Upper lobe of right lung (tissue), 1 donor: ENCODE measurements at regions not wholly inside any gene's neighbourhood (a gene's known extent, or its start where the extent isn't known, plus 50 kb on each side); places are given as distances from the start of the nearest gene placed in this dataset.

Source experiments
- ATAC-seq: fragments of 200-7000 bp; cut with Tn5 transposase; one replicate; pipeline ENCODE4 v1.9.1; 2020; ENCODE audit warnings: mild to moderate bottlenecking, moderate library complexity
- DNase-seq: peaks from one replicate; pipeline ENCODE4 v3.0.0-alpha.2; 2020
- H3K27ac ChIP-seq: fragments of 200-600 bp; one replicate; pipeline ENCODE4 v1.8.0; 2022
- H3K27me3 ChIP-seq: fragments of 200-600 bp; one replicate; pipeline ENCODE4 v1.8.0; 2022; ENCODE audit warnings: mild to moderate bottlenecking
- H3K36me3 ChIP-seq: fragments of 200-600 bp; one replicate; pipeline ENCODE4 v1.8.0; 2022
- H3K4me1 ChIP-seq: fragments of 200-600 bp; one replicate; pipeline ENCODE4 v1.8.0; 2022
- H3K4me3 ChIP-seq: fragments of 200-600 bp; one replicate; pipeline ENCODE4 v1.8.0; 2022; ENCODE audit warnings: mild to moderate bottlenecking
- H3K9me3 ChIP-seq: fragments of 200-600 bp; one replicate; pipeline ENCODE4 v1.8.0; 2022
- CTCF ChIP-seq: fragments of 200-600 bp; IDR thresholded peaks from one replicate; pipeline ENCODE4 v1.8.0; 2022; ENCODE audit warnings: antibody characterized with exemption
- intact Hi-C: fragments of 100-400 bp; cut with DNase I; formaldehyde crosslinking; loops from one replicate; pipeline ENCODE4 v1.11.0; 2022
- donor health status: DM: no; HTN: yes; CAD: no; lungs with severe emphysema.

GRCh38 chr9:84212246-84212645 is 128.3 kb downstream of the SLC28A3 start:
- DNase-seq = no peak
- H3K4me1 ChIP-seq = no peaks in the 10 kb centered on the region
- ATAC-seq = no peak
- no peak for TF ChIP-seq CTCF
- no peak overlapping the region for H3K27ac ChIP-seq
- intact Hi-C loops = no loop called here
- H3K36me3 ChIP-seq = no peaks in the 10 kb centered on the region
- no peak overlapping the region for H3K4me3 ChIP-seq
- H3K27me3 ChIP-seq = no peaks in the 10 kb centered on the region
- H3K9me3 ChIP-seq = no peaks in the 10 kb centered on the region

GRCh38 chr9:84212982-84213381 is 127.6 kb downstream of the SLC28A3 start:
- TF ChIP-seq CTCF = no peak
- no peaks in the 10 kb centered on the region for H3K9me3 ChIP-seq
- no peak for ATAC-seq
- intact Hi-C loops = no loop called here
- no peaks in the 10 kb centered on the region for H3K4me1 ChIP-seq
- H3K27me3 ChIP-seq = no peaks in the 10 kb centered on the region
- no peak overlapping the region for H3K27ac ChIP-seq
- H3K4me3 ChIP-seq = no peak overlapping the region
- H3K36me3 ChIP-seq = no peaks in the 10 kb centered on the region
- DNase-seq = no peak

- TF ChIP-seq CTCF = no peak
- DNase-seq = no peak
- Histone ChIP-seq H3K9me3 (no peaks in the 10 kb centered on the region), H3K27me3 (peaks cover 3% of the 10 kb centered on the region), H3K36me3 (no peaks in the 10 kb centered on the region), H3K4me3 (no peak overlapping the region), H3K27ac (no peak overlapping the region), H3K4me1 (no peaks in the 10 kb centered on the region)
- intact Hi-C loops = no loop called here
- no peak for ATAC-seq
These were observed 124.4 kb downstream of the SLC28A3 start for GRCh38 chr9:84216151-84216550.

- intact Hi-C loops = no loop called here
- no peak for DNase-seq
- Histone ChIP-seq H3K4me1 (no peaks in the 10 kb centered on the region), H3K9me3 (no peaks in the 10 kb centered on the region), H3K36me3 (no peaks in the 10 kb centered on the region), H3K27me3 (peaks cover 3% of the 10 kb centered on the region), H3K27ac (no peak overlapping the region), H3K4me3 (no peak overlapping the region)
- ATAC-seq = no peak
- no peak for TF ChIP-seq CTCF
These were observed 122.2 kb downstream of the SLC28A3 start for GRCh38 chr9:84218322-84218721.

GRCh38 chr9:84224246-84224645 is 116.3 kb downstream of the SLC28A3 start:
- Histone ChIP-seq H3K4me3 (no peak overlapping the region), H3K4me1 (no peaks in the 10 kb centered on the region), H3K27ac (no peak overlapping the region), H3K9me3 (no peaks in the 10 kb centered on the region), H3K36me3 (no peaks in the 10 kb centered on the region), H3K27me3 (peaks cover 3% of the 10 kb centered on the region)
- DNase-seq (no peak), ATAC-seq (no peak)
- intact Hi-C loops = no loop called here
- TF ChIP-seq CTCF = no peak
